A673 (cell line): ENCODE measurements at regions not wholly inside any gene's neighbourhood (a gene's known extent, or its start where the extent isn't known, plus 50 kb on each side); places are given as distances from the start of the nearest gene placed in this dataset.

Experiments
- BruUV-seq: library from RNA; stranded (reverse); fragments of 400-500 nt; replicated peaks from 2 replicates; lab custom pipeline; 2021; lab: Mats Ljungman, UMichigan
- CTCF ChIA-PET: fragments of 300-600 bp; sonication (Branson Sonifier 250); formaldehyde crosslinking; loops from one replicate; lab custom pipeline; 2022; ENCODE audit warnings: antibody characterized with exemption; lab: Charles Lee
- POLR2A ChIA-PET: fragments of 300-600 bp; sonication (Branson Sonifier 250); formaldehyde crosslinking; loops from one replicate; lab custom pipeline; 2022; ENCODE audit warnings: antibody characterized with exemption; ENCODE audit not compliant: low non-redundant PET; lab: Charles Lee
- DNase-seq: peaks from one replicate; pipeline ENCODE4 v3.0.0-alpha.2; 2015; ENCODE audit warnings: low spot score
- H3K27ac ChIP-seq: fragments of 200-600 bp; sonication (generic); 2 replicates; pipeline ENCODE4 v1.5.1; 2016; ENCODE audit warnings: mixed run types, low read depth, mild to moderate bottlenecking, mixed read lengths, antibody characterized with exemption, low read length; ENCODE audit not compliant: poor library complexity, severe bottlenecking
- H3K27me3 ChIP-seq: fragments of 200-600 bp; sonication (generic); replicated peaks from 2 replicates; pipeline ENCODE4 v1.6.1; 2017; ENCODE audit warnings: mixed run types, low read depth, mild to moderate bottlenecking, mixed read lengths, antibody characterized with exemption, low read length; ENCODE audit not compliant: insufficient read depth, poor library complexity
- H3K36me3 ChIP-seq: fragments of 200-600 bp; sonication (generic); 2 replicates; pipeline ENCODE4 v1.6.1; 2016; ENCODE audit warnings: mixed run types, mild to moderate bottlenecking, mixed read lengths, antibody characterized with exemption, low read length; ENCODE audit not compliant: insufficient read depth, poor library complexity, severe bottlenecking
- H3K4me1 ChIP-seq: fragments of 200-600 bp; sonication (generic); 2 replicates; pipeline ENCODE4 v1.6.1; 2017; ENCODE audit warnings: mixed run types, mild to moderate bottlenecking, mixed read lengths, antibody characterized with exemption, low read length; ENCODE audit not compliant: insufficient read depth, poor library complexity, severe bottlenecking
- H3K4me3 ChIP-seq: fragments of 200-600 bp; sonication (generic); 2 replicates; pipeline ENCODE4 v1.5.1; 2016; ENCODE audit warnings: low read depth, mixed run types, mild to moderate bottlenecking, mixed read lengths, low read length; ENCODE audit not compliant: poor library complexity, severe bottlenecking
- H3K9me3 ChIP-seq: fragments of 200-600 bp; sonication (generic); 2 replicates; pipeline ENCODE4 v1.6.1; 2016; ENCODE audit warnings: mixed run types, low read depth, mild to moderate bottlenecking, mixed read lengths, antibody characterized with exemption, low read length; ENCODE audit not compliant: poor library complexity, severe bottlenecking
- EZH2 ChIP-seq: fragments of 200-600 bp; sonication (generic); IDR thresholded peaks from 2 replicates; pipeline ENCODE4 v1.6.1; 2017; ENCODE audit warnings: borderline replicate concordance, low read depth, mild to moderate bottlenecking, mixed read lengths, antibody characterized with exemption, low read length; ENCODE audit not compliant: poor library complexity, severe bottlenecking
- intact Hi-C: fragments of 100-400 bp; cut with micrococcal nuclease; formaldehyde crosslinking; loops from one replicate; pipeline ENCODE4 v1.10.0; 2022; ENCODE audit not compliant: unreplicated experiment
- TF ChIP-seq, protein P1 (sequence below): fragments of 300-800, 200-600 bp; sonication (generic); conservative IDR thresholded peaks from 2 replicates; pipeline ENCODE4 v1.5.1; 2017; ENCODE audit warnings: low read depth, mild to moderate bottlenecking, antibody characterized with exemption, low read length, moderate library complexity, mixed read lengths

DNA sequence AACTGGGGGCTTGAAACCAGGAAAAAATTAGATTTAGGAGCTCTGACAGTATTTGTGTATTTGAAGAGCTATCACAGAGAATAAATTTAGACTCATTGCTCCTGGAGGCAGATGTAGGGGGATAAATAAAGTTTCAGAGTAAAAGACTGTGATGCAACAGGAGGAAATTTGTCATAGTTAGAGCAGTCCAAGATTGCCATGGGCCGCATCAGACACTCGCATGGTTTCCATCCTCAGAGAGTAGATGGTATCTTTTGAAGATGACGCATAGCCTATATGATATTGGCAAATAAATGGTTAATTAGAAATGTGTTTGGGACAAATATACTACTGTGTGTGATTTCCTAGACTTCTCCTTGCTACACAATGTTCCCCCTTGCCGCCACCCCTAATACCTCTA, 170.5 kb downstream of the FTCDNL1 start:
- ChIA-PET POLR2A (no interaction called here), CTCF (no interaction called here)
- no peak overlapping the region for H3K4me3 ChIP-seq
- no peaks in the 10 kb centered on the region for H3K9me3 ChIP-seq
- no peak overlapping the region for H3K27ac ChIP-seq
- H3K36me3 ChIP-seq: no peaks in the 10 kb centered on the region
- no peaks in the 10 kb centered on the region for H3K4me1 ChIP-seq
- DNase-seq: no peak
- H3K27me3 ChIP-seq: no peaks in the 10 kb centered on the region
- intact Hi-C loops: no loop called here
- TF ChIP-seq, protein P1, sequence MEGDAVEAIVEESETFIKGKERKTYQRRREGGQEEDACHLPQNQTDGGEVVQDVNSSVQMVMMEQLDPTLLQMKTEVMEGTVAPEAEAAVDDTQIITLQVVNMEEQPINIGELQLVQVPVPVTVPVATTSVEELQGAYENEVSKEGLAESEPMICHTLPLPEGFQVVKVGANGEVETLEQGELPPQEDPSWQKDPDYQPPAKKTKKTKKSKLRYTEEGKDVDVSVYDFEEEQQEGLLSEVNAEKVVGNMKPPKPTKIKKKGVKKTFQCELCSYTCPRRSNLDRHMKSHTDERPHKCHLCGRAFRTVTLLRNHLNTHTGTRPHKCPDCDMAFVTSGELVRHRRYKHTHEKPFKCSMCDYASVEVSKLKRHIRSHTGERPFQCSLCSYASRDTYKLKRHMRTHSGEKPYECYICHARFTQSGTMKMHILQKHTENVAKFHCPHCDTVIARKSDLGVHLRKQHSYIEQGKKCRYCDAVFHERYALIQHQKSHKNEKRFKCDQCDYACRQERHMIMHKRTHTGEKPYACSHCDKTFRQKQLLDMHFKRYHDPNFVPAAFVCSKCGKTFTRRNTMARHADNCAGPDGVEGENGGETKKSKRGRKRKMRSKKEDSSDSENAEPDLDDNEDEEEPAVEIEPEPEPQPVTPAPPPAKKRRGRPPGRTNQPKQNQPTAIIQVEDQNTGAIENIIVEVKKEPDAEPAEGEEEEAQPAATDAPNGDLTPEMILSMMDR: no peak
- no peak for TF ChIP-seq EZH2
- BruUV-seq: no TSS peak

DNA sequence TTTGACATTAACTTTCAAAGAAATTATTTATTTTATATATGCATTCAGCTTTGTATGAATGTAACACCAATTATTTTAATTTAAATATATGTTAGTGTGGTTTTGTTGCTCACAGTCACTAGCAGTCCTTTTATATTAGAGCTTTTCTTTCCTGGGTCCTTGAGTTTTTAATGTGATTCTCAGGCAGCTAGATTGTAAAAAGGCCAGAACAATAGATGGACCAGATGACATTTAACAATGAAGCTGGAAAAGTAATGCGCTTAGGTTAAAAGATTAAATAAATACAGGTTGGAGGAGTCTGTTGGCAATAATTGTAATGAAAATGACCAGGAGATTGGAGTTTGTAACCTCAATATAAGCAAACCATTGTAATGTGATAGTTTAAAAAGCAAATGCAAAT, 171.1 kb downstream of the FTCDNL1 start:
- Histone ChIP-seq H3K4me3 (no peak overlapping the region), H3K9me3 (no peaks in the 10 kb centered on the region), H3K36me3 (no peaks in the 10 kb centered on the region), H3K27ac (no peak overlapping the region), H3K27me3 (no peaks in the 10 kb centered on the region), H3K4me1 (no peaks in the 10 kb centered on the region)
- intact Hi-C loops: no loop called here
- DNase-seq: no peak
- ChIA-PET CTCF (no interaction called here), POLR2A (no interaction called here)
- no TSS peak for BruUV-seq
- TF ChIP-seq, protein P1: no peak
- no peak for TF ChIP-seq EZH2

DNA sequence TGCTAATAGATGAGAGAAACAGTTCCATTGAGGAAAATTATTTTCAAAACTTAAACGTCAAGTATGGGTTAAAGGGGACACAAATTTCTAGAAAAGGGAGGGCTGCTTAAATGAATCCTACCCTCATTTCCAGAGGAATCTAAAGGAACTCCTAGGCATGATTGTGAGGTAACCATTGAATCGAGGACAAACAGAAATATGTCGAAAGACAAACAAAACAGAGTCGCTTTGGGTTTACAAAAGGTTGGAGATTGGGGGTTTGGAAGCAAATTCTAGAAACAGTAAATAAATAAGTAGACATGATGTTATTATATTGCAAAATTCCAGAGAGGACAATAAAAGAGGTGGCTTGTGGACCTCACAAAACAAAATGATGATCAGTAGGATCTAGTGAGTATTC, 173.1 kb downstream of the FTCDNL1 start:
- BruUV-seq: no TSS peak
- H3K27me3 ChIP-seq: no peaks in the 10 kb centered on the region
- CTCF ChIA-PET: no interaction called here

More for the DNA sequence above, 173.1 kb downstream of the FTCDNL1 start:
- H3K36me3 ChIP-seq: no peaks in the 10 kb centered on the region
- POLR2A ChIA-PET: no interaction called here
- H3K4me1 ChIP-seq: no peaks in the 10 kb centered on the region
- H3K4me3 ChIP-seq: no peak overlapping the region
- intact Hi-C loops: no loop called here
- no peak for DNase-seq
- no peaks in the 10 kb centered on the region for H3K9me3 ChIP-seq
- no peak for TF ChIP-seq EZH2
- TF ChIP-seq, protein P1: no peak
- no peak overlapping the region for H3K27ac ChIP-seq
